Activated naive CD8-positive, alpha-beta T cell (primary cell): ENCODE measurements at regions not wholly inside any gene's neighbourhood (a gene's known extent, or its start where the extent isn't known, plus 50 kb on each side); places are given as distances from the start of the nearest gene placed in this dataset.
A peak's percentile ranks its signal among the peaks of the same experiment; 100 is the strongest.
"Not testable (repeated sequence)": the region's sequence is repeated elsewhere in the genome, so short reads cannot be mapped to it uniquely, and the experiment has no call there.

Experiments
- H3K27ac Mint-ChIP-seq: one replicate; pipeline ENCODE4 v1.8.0; 2021; ENCODE audit warnings: mixed read lengths
- H3K27me3 Mint-ChIP-seq: one replicate; pipeline ENCODE4 v1.8.0; 2021; ENCODE audit warnings: mixed read lengths
- H3K36me3 Mint-ChIP-seq: one replicate; pipeline ENCODE4 v1.8.0; 2021; ENCODE audit warnings: mixed read lengths
- H3K4me1 Mint-ChIP-seq: one replicate; pipeline ENCODE4 v1.8.0; 2021; ENCODE audit warnings: low read depth, mixed read lengths
- H3K4me3 Mint-ChIP-seq: one replicate; pipeline ENCODE4 v1.8.0; 2021; ENCODE audit warnings: mild to moderate bottlenecking, mixed read lengths
- H3K9me3 Mint-ChIP-seq: one replicate; pipeline ENCODE4 v1.8.0; 2021; ENCODE audit warnings: low read depth, mixed read lengths

DNA sequence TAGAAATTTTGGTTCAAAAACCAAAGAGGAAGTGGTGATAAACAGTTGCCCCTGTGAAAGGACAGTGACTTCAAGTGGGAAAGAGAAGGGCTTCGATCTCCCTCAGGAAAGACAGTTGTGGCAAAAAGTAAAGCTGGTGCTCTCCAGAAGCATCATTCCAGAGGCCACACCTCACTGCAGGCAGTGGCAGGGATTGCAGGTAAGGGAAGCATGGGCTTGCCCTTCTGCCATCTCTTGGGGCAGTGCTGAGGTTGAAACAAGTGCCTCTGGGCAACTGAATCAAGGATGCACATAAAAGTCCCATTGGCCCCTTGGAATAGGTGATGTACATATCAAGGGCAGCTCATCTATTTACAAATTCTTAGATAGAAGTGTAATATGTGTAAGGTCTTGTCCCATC lies 155.4 kb downstream of the FAM72C start:
- H3K36me3 Mint-ChIP-seq, H3K9me3 Mint-ChIP-seq, H3K4me3 Mint-ChIP-seq, H3K27me3 Mint-ChIP-seq, H3K4me1 Mint-ChIP-seq, H3K27ac Mint-ChIP-seq: not testable (repeated sequence)

DNA sequence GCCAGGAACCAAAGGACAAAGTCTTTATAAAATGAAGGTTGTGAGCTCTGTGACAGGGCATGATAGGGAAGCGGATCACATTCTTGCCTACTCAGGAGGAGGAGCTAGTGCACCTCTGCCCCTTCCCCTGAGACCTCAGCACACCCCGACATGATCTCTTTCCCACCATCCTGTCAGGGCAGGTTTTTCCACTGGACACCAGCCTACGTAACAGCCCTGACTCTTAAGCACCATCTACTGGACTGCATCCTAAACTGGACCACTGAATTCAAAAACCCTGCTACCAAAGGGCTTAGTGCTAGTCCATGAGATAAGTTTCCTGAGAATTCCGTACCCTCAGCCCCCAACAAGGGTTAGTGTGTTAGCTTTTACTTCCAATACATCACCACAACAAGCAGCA lies 166.4 kb downstream of the FAM72C start:
- H3K4me1 Mint-ChIP-seq, H3K9me3 Mint-ChIP-seq, H3K4me3 Mint-ChIP-seq, H3K27me3 Mint-ChIP-seq, H3K36me3 Mint-ChIP-seq, H3K27ac Mint-ChIP-seq: not testable (repeated sequence)

DNA sequence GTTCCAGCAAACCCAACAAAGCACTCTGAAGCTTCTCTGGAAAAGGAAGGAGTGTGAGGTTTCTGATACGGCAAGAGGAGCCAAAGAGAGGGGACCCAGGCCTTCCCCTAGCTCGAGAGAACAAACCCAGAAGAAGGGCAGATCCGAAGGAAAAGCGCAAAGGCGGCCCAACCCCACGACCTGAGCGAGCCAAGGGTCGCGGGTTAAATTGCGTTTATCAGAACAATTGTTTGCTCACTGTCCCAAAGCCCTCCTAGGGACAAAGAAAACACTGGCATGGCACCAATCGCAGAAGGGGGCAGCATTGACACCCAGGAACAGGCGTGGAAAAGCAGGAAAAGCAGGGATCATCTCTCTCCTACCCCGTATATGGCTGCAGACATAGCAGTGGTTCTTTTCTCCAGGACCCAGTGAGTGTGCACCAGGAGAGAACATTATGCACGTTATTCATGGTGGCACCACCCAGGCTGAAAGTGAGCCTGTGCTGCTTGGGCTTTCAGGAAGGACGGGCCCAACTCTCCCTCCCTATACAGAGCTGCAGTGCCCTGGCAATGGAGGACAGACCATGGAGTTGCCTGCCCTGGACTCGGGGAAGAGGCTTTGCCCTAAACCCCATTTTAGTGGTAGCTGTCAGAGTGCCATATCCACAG lies 167.0 kb downstream of the FAM72C start:
- not testable (repeated sequence) for H3K4me3 Mint-ChIP-seq, H3K27ac Mint-ChIP-seq

DNA sequence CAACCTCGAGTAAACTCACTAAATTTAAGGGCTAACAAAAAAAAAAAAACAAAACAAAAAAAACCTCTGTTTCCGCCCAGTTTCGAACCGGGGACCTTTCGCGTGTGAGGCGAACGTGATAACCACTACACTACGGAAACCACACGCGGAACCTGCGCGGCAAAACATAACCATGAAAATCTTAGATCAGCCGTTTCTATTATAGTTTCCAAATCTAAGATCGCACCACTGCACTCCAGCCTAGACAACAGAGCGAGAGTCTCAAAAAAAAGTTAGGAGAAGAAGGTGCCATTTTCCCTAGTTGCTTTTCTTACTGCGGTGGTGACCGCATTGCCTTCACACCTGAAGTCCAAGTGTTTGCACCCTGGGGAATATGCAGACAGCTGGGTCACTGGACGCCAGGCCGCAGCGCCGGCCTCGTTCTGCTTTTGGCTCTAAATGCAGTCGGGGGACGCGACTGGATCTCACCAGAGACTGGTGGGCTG lies 167.8 kb downstream of the FAM72C start:
- H3K4me3 Mint-ChIP-seq: peak overlapping the region; percentile 81
- H3K27ac Mint-ChIP-seq: peak overlapping the region; percentile 46

More for the DNA sequence above, 167.0 kb downstream of the FAM72C start:
- not testable (repeated sequence) for H3K27me3 Mint-ChIP-seq, H3K36me3 Mint-ChIP-seq, H3K4me1 Mint-ChIP-seq, H3K9me3 Mint-ChIP-seq

DNA sequence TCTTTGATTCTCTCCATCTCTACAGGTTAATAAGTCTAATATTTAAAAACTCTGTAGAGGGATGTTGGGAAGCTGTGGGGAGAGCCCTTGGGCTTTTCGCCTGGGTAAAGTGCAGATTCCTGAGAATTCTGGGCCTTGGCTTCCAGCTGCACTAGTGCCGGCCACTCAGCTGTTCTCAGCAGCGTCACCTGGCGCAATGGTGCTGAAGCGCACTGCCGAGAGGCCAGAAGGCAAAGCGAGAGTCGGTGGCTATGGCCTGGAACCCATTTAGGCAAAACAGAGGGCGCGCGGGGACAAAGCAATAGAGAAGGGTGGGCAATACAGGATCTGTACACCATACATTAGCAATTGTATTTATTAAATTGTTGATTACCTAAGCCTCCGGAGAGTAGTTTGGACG lies 168.7 kb downstream of the FAM72C start:
- H3K9me3 Mint-ChIP-seq, H3K27me3 Mint-ChIP-seq, H3K36me3 Mint-ChIP-seq, H3K4me1 Mint-ChIP-seq, H3K4me3 Mint-ChIP-seq, H3K27ac Mint-ChIP-seq: not testable (repeated sequence)

More for the DNA sequence above, 167.8 kb downstream of the FAM72C start:
- not testable (repeated sequence) for H3K27me3 Mint-ChIP-seq, H3K36me3 Mint-ChIP-seq, H3K9me3 Mint-ChIP-seq, H3K4me1 Mint-ChIP-seq

DNA sequence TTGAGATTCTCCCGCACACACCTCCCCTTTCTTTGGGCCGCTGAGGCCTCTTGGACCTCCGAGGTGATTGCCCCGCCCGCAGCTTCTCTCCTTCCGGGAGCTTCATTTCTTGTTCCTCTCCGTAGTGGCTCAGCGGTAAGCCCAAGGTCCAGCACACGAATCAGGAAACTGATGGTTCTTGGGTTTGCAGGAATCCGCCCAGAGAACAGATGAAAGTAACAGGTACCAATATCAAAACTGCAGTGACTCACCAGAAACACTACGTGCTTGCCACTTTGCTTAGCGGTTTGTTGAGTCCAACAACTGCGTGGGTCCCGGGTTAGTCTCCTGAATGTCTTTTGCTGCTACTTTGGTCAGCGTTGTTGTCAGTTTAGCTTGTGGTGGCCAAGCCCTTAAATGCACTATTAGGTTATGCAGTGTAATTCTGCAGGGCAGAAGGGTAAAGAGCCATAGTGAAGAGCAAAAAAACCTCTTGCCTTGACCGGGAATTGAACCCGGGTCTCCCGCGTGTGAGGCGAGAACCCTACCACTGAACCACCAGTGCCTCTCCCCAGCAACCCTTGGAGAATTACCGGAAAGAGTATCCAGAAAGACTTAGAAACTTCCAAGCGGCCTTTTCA lies 172.1 kb downstream of the FAM72C start:
- not testable (repeated sequence) for H3K27me3 Mint-ChIP-seq, H3K9me3 Mint-ChIP-seq, H3K4me3 Mint-ChIP-seq, H3K4me1 Mint-ChIP-seq, H3K36me3 Mint-ChIP-seq, H3K27ac Mint-ChIP-seq

DNA sequence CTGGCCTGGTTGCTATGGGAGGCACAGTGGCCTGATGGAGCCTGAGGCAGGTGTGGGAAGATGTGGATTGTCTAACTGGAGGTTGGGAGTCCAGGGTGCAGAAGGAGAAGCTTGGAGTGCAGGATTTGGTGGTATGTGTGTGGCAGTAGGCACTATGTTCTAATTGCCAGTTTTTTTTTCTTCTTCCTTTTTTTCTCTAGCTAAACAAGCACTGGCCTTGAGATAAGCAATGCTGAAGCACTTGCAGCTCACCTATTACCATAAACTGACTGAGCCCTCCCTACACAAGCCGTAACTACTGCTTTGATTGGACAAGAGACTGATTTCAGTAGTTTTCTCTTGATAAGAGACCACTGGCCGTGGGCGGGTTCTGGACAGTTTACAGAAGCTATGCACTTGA lies 175.4 kb downstream of the FAM72C start:
- H3K9me3 Mint-ChIP-seq, H3K36me3 Mint-ChIP-seq, H3K27me3 Mint-ChIP-seq, H3K4me3 Mint-ChIP-seq, H3K27ac Mint-ChIP-seq, H3K4me1 Mint-ChIP-seq: not testable (repeated sequence)

DNA sequence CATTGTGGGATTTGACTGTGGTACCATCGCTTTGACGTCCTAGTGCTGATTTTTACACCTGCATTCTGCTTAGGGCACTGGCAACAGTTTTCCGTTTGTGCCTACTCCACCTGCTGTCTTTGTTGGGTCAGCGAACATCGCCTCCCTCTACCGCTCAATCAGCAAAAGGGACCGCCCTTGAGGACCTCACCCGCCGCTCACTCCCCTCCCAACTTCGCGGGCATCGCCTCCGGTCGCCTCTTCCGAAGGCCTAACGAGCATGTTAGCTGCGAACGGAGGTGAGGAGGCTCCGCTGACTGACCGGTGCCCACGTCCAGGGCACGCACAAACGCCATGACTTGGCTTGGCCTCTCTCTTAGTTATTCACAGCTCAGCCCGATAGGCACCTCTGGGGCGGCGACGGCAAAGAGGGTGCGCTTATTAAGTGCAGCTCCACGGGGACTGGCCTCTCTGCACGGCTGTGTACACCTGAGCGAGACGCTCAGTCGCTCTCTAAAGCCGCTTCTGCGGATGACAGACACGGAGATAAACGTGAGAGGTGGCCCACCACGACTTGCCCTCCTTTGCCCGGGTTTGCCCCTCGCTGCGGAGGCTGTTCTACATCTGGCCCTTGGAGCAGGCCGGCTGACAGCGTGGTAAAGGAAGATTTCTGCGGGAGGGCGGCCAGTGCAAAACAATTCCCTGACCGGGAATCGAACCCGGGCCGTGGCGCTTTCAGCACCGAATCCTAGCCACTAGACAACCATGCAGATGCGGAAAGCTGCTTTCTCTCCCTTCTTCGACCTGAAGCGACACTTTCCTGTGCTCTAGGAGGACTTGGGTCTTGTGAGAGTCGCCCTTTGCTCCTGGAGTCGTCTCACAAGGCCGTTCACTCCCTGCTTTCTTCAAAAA lies 179.5 kb downstream of the FAM72C start:
- not testable (repeated sequence) for H3K4me3 Mint-ChIP-seq, H3K27me3 Mint-ChIP-seq, H3K4me1 Mint-ChIP-seq, H3K9me3 Mint-ChIP-seq, H3K36me3 Mint-ChIP-seq, H3K27ac Mint-ChIP-seq

DNA sequence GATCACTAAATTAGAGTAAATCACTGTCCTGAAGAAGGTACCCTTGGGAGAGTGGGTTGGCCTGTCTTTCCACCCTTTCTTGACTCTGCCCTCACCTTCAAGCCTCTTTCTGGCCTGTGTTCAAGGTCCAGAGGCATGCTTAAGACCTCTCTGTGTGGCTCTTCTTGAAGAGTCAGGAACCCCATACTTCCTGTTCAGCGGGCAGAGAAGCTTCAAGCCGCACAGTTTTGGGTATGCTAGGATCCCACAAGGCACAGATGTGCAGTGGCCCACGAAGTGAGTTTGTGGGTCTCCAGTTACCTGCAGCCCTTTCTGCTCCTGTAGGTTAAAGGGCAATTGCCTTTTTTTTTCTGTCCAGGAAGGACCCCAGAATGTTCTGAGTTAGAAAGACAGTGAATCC lies 185.4 kb downstream of the FAM72C start:
- H3K36me3 Mint-ChIP-seq, H3K9me3 Mint-ChIP-seq, H3K27ac Mint-ChIP-seq, H3K4me3 Mint-ChIP-seq, H3K27me3 Mint-ChIP-seq, H3K4me1 Mint-ChIP-seq: not testable (repeated sequence)

DNA sequence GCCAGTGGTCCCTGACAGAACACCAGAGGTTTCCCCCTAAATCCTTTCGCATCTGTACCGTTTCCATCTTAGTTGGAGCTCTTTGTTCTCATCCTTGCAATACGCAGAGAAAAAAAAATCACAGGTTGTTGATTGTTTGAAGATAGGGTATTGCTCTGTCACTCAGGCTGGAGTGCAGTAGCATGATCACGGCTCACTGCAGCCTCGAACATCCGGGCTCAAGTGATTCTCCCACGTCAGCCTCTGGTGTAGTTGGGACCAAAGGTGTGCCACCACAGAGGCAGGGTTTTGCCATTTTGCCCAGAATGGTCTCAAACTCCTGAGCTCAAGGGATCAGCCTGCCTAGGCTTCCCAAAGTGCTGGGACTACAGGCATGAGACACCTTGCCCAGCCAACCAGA lies 185.9 kb downstream of the FAM72C start:
- H3K27ac Mint-ChIP-seq: not testable (repeated sequence)

DNA sequence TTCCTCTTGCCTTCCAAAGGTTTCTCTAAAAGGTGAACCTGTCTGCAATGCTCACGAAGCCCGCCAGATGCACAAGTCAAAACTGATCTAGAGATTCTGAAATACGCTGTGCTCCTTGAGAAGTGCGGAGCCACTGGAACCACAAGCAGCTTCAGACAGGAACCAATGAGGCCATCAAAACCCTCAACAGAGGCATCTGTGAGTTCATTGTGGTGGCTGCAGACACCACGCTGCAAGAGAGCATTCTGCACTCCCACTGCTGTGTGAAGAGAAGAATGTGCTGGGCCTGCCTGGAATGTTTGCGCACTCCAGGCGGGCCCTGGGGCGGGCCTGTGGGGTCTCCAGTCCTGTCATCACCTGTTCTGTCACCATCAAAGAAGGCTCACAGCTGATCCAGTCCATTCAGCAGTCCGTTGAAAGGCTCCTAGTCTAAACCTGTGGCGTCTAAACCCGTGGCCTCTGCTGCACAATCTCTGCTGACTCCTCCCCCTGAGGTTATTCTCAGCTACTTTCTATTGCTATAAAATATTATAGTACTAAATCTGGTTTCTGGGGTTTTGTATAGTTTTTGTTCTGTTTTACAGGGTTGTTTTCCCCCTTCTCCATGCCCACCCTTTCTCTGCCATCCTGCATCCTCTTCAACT lies 187.4 kb downstream of the FAM72C start:
- not testable (repeated sequence) for H3K27ac Mint-ChIP-seq

More for the DNA sequence above, 185.9 kb downstream of the FAM72C start:
- not testable (repeated sequence) for H3K27me3 Mint-ChIP-seq, H3K4me1 Mint-ChIP-seq, H3K9me3 Mint-ChIP-seq, H3K4me3 Mint-ChIP-seq, H3K36me3 Mint-ChIP-seq

DNA sequence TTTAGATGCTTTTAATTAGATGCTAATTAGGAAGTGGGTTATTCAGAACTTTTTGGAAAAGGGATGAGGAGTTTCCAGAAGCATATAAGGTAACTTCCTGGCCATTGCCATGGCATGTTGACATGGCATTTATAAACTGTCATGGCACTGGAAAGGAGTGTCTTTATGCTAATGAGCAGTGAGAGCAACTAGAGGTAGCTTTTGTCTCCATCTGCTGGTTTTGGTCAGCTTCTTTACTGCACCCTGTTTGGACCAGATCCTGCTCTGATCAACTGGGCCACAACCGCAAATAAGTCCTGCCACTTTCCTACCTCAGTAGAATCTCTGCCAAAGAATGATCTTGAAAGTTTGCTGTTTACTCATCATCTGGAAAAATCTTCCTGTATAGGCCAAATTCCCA lies 193.6 kb downstream of the FAM72C start:
- not testable (repeated sequence) for H3K4me3 Mint-ChIP-seq, H3K4me1 Mint-ChIP-seq, H3K27me3 Mint-ChIP-seq, H3K9me3 Mint-ChIP-seq, H3K27ac Mint-ChIP-seq, H3K36me3 Mint-ChIP-seq

More for the DNA sequence above, 187.4 kb downstream of the FAM72C start:
- H3K36me3 Mint-ChIP-seq, H3K9me3 Mint-ChIP-seq, H3K4me1 Mint-ChIP-seq, H3K4me3 Mint-ChIP-seq, H3K27me3 Mint-ChIP-seq: not testable (repeated sequence)

DNA sequence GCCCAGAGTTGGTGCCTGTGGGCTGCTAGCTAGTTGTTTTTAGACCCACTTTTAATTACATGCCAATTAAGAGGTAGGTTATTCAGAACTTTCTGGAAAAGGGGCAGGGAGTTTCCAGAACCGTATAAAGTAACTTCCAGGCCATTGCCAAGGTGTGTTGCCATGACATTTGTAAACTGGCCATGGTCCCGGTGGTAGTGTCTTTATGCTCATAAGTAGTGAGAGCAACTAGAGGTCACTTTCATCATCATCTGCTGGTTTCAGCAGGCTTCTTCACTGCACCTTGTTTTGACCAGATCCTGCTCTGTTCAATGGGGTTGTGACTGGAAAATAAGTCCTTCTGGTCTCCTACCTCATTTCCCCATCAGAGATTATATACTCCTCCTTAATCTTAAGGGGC lies 207.0 kb downstream of the FAM72C start:
- H3K27ac Mint-ChIP-seq, H3K9me3 Mint-ChIP-seq, H3K4me3 Mint-ChIP-seq, H3K4me1 Mint-ChIP-seq, H3K27me3 Mint-ChIP-seq, H3K36me3 Mint-ChIP-seq: not testable (repeated sequence)

DNA sequence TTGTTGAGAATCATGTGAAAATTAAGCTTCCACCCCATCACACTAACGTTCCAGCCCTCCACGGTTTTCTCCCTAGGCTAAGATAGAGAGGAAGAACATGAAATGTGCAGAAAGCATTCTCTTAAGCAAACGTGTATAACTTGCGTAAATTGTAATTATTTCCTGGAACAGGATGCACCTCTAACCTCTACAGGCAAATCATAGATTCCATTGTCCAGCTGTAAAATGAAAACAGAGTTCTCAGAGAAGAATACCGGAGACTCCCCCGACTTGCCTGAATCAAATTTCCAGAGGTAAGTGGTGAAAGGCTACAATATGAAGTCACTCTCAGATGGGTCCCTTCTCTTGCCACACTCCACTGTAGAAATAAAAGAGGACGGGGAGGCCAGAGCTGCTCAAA lies 211.4 kb downstream of the FAM72C start:
- not testable (repeated sequence) for H3K4me1 Mint-ChIP-seq, H3K27ac Mint-ChIP-seq, H3K9me3 Mint-ChIP-seq, H3K27me3 Mint-ChIP-seq, H3K4me3 Mint-ChIP-seq, H3K36me3 Mint-ChIP-seq

DNA sequence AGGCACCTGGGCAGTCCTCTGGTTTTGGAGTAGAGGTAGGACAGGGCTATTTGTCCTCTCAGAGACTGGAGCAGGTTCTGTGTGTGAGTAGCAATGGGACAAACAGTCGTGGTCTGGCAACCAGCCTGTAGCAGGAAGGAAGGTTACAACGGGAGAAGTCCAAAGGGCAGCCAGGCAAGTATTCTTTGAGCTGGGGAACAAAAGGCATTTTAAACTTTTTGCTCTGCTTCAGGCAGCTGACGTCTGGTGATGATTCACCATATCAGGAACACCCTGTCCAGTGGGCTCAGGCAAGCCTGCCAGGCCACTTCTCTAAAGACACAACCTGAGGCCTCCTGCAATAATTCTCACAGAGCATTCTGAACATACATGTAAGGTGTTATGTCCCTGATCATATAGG lies 215.8 kb downstream of the FAM72C start:
- not testable (repeated sequence) for H3K9me3 Mint-ChIP-seq, H3K36me3 Mint-ChIP-seq, H3K27me3 Mint-ChIP-seq, H3K27ac Mint-ChIP-seq, H3K4me3 Mint-ChIP-seq, H3K4me1 Mint-ChIP-seq
